Mucosa of rectum (tissue), 2 donors: ENCODE measurements at regions not wholly inside any gene's neighbourhood (a gene's known extent, or its start where the extent isn't known, plus 50 kb on each side); places are given as distances from the start of the nearest gene placed in this dataset.

ENCODE experiments used
- H3K27ac ChIP-seq, 2 donors: one replicate each; pipeline ENCODE4 v1.7.0; 2013; ENCODE audit warnings: inconsistent platforms in 2 of 2, low read depth in 2 of 2, low read length in 2 of 2
- H3K27me3 ChIP-seq, 2 donors: one replicate each; pipeline ENCODE4 v1.7.0; 2013; ENCODE audit warnings: low read length in 2 of 2; ENCODE audit not compliant: control insufficient read depth in 2 of 2, insufficient read depth in 2 of 2
- H3K36me3 ChIP-seq, 2 donors: one replicate each; pipeline ENCODE4 v1.7.0; 2013; ENCODE audit warnings: low read length in 2 of 2; ENCODE audit not compliant: control insufficient read depth in 2 of 2, insufficient read depth in 2 of 2
- H3K4me1 ChIP-seq, 2 donors: one replicate each; pipeline ENCODE4 v1.7.0; 2013; ENCODE audit warnings: low read length in 2 of 2, mild to moderate bottlenecking in 1 of 2; ENCODE audit not compliant: control insufficient read depth in 2 of 2, insufficient read depth in 2 of 2
- H3K4me3 ChIP-seq, 2 donors: one replicate each; pipeline ENCODE4 v1.7.0; 2013; ENCODE audit warnings: low read length in 2 of 2
- H3K9ac ChIP-seq, 2 donors: one replicate each; pipeline ENCODE4 v1.7.0; 2013; ENCODE audit warnings: low read length in 2 of 2, low read depth in 1 of 2, mild to moderate bottlenecking in 1 of 2
- H3K9me3 ChIP-seq, 2 donors: one replicate each; pipeline ENCODE4 v1.7.0; 2013; ENCODE audit warnings: low read length in 2 of 2; ENCODE audit not compliant: control insufficient read depth in 2 of 2
- donor health status: healthy.
- donor health status: Normal muscosa, but diverticular disease.

GRCh38 chr7:134391223-134391622 is 67.7 kb downstream of the AKR1B1 start:
- Histone ChIP-seq H3K9me3 (no peaks in the 10 kb centered on the region), H3K36me3 (no peaks in the 10 kb centered on the region), H3K4me1 (no peaks in the 10 kb centered on the region), H3K27me3 (no peaks in the 10 kb centered on the region), H3K27ac (no peak overlapping the region), H3K4me3 (no peak overlapping the region), H3K9ac (no peak overlapping the region)

- no peaks in the 10 kb centered on the region for H3K4me1 ChIP-seq
- H3K9me3 ChIP-seq: no peaks in the 10 kb centered on the region
- no peaks in the 10 kb centered on the region for H3K36me3 ChIP-seq
- no peak overlapping the region for H3K9ac ChIP-seq
- no peak overlapping the region for H3K27ac ChIP-seq
- H3K27me3 ChIP-seq: no peaks in the 10 kb centered on the region
- no peak overlapping the region for H3K4me3 ChIP-seq
Measured at GRCh38 chr7:134388336-134389019, 70.4 kb downstream of the AKR1B1 start.

GRCh38 chr7:134378562-134378961 is 61.8 kb upstream of the SLC35B4 start:
- Histone ChIP-seq H3K9me3 (no peaks in the 10 kb centered on the region), H3K4me3 (no peak overlapping the region), H3K9ac (no peak overlapping the region), H3K27me3 (no peaks in the 10 kb centered on the region), H3K4me1 (peaks cover 0 to 8% of the 10 kb centered on the region in 2 donors), H3K36me3 (no peaks in the 10 kb centered on the region), H3K27ac (no peak overlapping the region)

- peaks cover 0 to 8% of the 10 kb centered on the region in 2 donors for H3K4me1 ChIP-seq
- H3K27ac ChIP-seq: no peak overlapping the region
- H3K36me3 ChIP-seq: no peaks in the 10 kb centered on the region
- no peak overlapping the region for H3K4me3 ChIP-seq
- H3K27me3 ChIP-seq: no peaks in the 10 kb centered on the region
- no peak overlapping the region for H3K9ac ChIP-seq
- no peaks in the 10 kb centered on the region for H3K9me3 ChIP-seq
Measured at GRCh38 chr7:134376693-134377092, 60.0 kb upstream of the SLC35B4 start.

GRCh38 chr7:134375206-134375605 is 58.5 kb upstream of the SLC35B4 start:
- Histone ChIP-seq H3K9ac (no peak overlapping the region), H3K27me3 (no peaks in the 10 kb centered on the region), H3K36me3 (no peaks in the 10 kb centered on the region), H3K4me3 (no peak overlapping the region), H3K27ac (no peak overlapping the region), H3K9me3 (no peaks in the 10 kb centered on the region), H3K4me1 (peaks cover 0 to 8% of the 10 kb centered on the region in 2 donors)

GRCh38 chr7:134374791-134375190 is 58.1 kb upstream of the SLC35B4 start:
- Histone ChIP-seq H3K27ac (peak overlapping the region in 1 of 2 donors; percentile 44), H3K9me3 (no peaks in the 10 kb centered on the region), H3K9ac (no peak overlapping the region), H3K36me3 (no peaks in the 10 kb centered on the region), H3K4me1 (peaks cover 0 to 8% of the 10 kb centered on the region in 2 donors), H3K27me3 (no peaks in the 10 kb centered on the region), H3K4me3 (no peak overlapping the region)

GRCh38 chr7:134374291-134374690 is 57.6 kb upstream of the SLC35B4 start:
- Histone ChIP-seq H3K27me3 (no peaks in the 10 kb centered on the region), H3K4me3 (no peak overlapping the region), H3K36me3 (no peaks in the 10 kb centered on the region), H3K9ac (no peak overlapping the region), H3K4me1 (peaks cover 0 to 12% of the 10 kb centered on the region in 2 donors), H3K9me3 (no peaks in the 10 kb centered on the region), H3K27ac (peak overlapping the region in 1 of 2 donors; percentile 44)

- Histone ChIP-seq H3K27ac (no peak overlapping the region), H3K36me3 (no peaks in the 10 kb centered on the region), H3K9me3 (no peaks in the 10 kb centered on the region), H3K27me3 (no peaks in the 10 kb centered on the region), H3K4me1 (peaks cover 4 to 18% of the 10 kb centered on the region in 2 donors), H3K9ac (no peak overlapping the region), H3K4me3 (no peak overlapping the region)
Measured at GRCh38 chr7:134372858-134373257, 56.1 kb upstream of the SLC35B4 start.

GRCh38 chr7:134371971-134372370 is 55.2 kb upstream of the SLC35B4 start:
- Histone ChIP-seq H3K4me1 (peaks cover 4 to 18% of the 10 kb centered on the region in 2 donors), H3K9me3 (no peaks in the 10 kb centered on the region), H3K27ac (no peak overlapping the region), H3K9ac (no peak overlapping the region), H3K36me3 (no peaks in the 10 kb centered on the region), H3K27me3 (no peaks in the 10 kb centered on the region), H3K4me3 (no peak overlapping the region)

GRCh38 chr7:134371536-134371935 is 54.8 kb upstream of the SLC35B4 start:
- Histone ChIP-seq H3K4me1 (peaks cover 4 to 18% of the 10 kb centered on the region in 2 donors), H3K27me3 (no peaks in the 10 kb centered on the region), H3K36me3 (no peaks in the 10 kb centered on the region)

More at GRCh38 chr7:134371536-134371935, 54.8 kb upstream of the SLC35B4 start:
- Histone ChIP-seq H3K27ac (no peak overlapping the region), H3K9ac (no peak overlapping the region), H3K9me3 (no peaks in the 10 kb centered on the region), H3K4me3 (no peak overlapping the region)
